ENCODE measurements at regions not wholly inside any gene's neighbourhood (a gene's known extent, or its start where the extent isn't known, plus 50 kb on each side); places are given as distances from the start of the nearest gene placed in this dataset.

DNA sequence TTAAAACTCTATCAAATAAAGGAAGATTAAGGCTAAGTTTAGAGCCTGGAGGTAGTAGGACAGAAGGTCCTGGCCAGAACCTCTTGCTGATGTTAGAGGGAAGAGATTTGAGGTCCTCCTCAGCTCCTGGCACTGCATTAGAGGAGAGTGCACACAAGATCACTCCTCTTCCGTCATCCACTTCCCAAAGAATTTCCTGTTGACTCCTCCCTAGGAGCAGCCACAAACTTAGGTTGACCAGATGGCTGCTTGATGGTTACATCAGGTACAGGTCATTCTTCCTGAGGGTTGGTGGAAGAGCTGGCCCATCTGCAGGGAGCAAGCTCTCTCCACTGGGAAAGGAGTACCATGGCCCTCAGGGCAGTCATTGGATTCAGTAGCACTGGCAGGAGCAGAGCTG lies 93.9 kb upstream of the IL33 start:
- Histone ChIP-seq H3K9me3 (ENCODE audit: control insufficient read depth, insufficient read depth, low read depth, low read length) (no peaks in the 10 kb centered on the region), H3K36me3 (ENCODE audit: control insufficient read depth in 2 of 2, insufficient read depth in 1 of 2, low read length in 2 of 2) (no peaks in the 10 kb centered on the region), H3K27ac (ENCODE audit: extremely low read depth, low read depth, low read length) (no peak overlapping the region), H3K4me3 (ENCODE audit: low read depth, low read length) (no peak overlapping the region), H3K4me1 (ENCODE audit: control insufficient read depth, insufficient read depth, low read length) (no peaks in the 10 kb centered on the region)
- CTCF ChIA-PET = interaction anchor here (1.3 kb wide), 1 partner anchor 67 kb away, joined by 3 read pairs; no protein-coding TSS in a partner anchor
- TF ChIP-seq BCL11B (tag by site-specific recombination; IDR thresholded peaks at IDR 0.05; ENCODE audit: low read depth) = no peak
- TF ChIP-seq WT1 (tag by site-specific recombination; IDR thresholded peaks at IDR 0.05) = no peak
- no peak for TF ChIP-seq ZNF23 (tag by site-specific recombination; IDR thresholded peaks at IDR 0.05; ENCODE audit: borderline replicate concordance)
- no peak for TF ChIP-seq ZNF335 (tag by site-specific recombination; conservative IDR thresholded peaks at IDR 0.05)
- no peak for TF ChIP-seq KLF16 (tag by site-specific recombination; IDR thresholded peaks at IDR 0.05)
- no peak for TF ChIP-seq ZNF155 (tag by site-specific recombination; IDR thresholded peaks at IDR 0.05)
- no peak for TF ChIP-seq ZFP37 (tag by site-specific recombination; IDR thresholded peaks at IDR 0.05)
- TF ChIP-seq, protein P1, sequence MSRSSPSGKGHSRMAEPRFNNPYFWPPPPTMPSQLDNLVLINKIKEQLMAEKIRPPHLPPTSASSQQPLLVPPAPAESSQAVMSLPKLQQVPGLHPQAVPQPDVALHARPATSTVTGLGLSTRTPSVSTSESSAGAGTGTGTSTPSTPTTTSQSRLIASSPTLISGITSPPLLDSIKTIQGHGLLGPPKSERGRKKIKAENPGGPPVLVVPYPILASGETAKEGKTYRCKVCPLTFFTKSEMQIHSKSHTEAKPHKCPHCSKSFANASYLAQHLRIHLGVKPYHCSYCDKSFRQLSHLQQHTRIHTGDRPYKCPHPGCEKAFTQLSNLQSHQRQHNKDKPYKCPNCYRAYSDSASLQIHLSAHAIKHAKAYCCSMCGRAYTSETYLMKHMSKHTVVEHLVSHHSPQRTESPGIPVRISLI (tag by site-specific recombination; IDR thresholded peaks at IDR 0.05) = no peak
- TF ChIP-seq, protein P2, sequence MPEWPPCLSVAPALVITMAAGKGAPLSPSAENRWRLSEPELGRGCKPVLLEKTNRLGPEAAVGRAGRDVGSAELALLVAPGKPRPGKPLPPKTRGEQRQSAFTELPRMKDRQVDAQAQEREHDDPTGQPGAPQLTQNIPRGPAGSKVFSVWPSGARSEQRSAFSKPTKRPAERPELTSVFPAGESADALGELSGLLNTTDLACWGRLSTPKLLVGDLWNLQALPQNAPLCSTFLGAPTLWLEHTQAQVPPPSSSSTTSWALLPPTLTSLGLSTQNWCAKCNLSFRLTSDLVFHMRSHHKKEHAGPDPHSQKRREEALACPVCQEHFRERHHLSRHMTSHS (tag by site-specific recombination; IDR thresholded peaks at IDR 0.05) = no peak
- no peak for TF ChIP-seq ZNF202 (tag by site-specific recombination; IDR thresholded peaks at IDR 0.05; ENCODE audit: borderline replicate concordance)
- TF ChIP-seq, protein P3, sequence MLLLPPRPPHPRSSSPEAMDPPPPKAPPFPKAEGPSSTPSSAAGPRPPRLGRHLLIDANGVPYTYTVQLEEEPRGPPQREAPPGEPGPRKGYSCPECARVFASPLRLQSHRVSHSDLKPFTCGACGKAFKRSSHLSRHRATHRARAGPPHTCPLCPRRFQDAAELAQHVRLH (tag by site-specific recombination; IDR thresholded peaks at IDR 0.05) = no peak
- no peak for TF ChIP-seq HOXC10 (CRISPR knock-in tag; IDR thresholded peaks at IDR 0.05)
- TF ChIP-seq ZNF768 (tag by site-specific recombination; IDR thresholded peaks at IDR 0.05) = no peak
- no peak for TF ChIP-seq ZNF174 (tag by site-specific recombination; IDR thresholded peaks at IDR 0.05)
- TF ChIP-seq ZNF138 (tag by site-specific recombination; IDR thresholded peaks at IDR 0.05; ENCODE audit: borderline replicate concordance) = no peak
- POLR2A ChIA-PET = no interaction called here

DNA sequence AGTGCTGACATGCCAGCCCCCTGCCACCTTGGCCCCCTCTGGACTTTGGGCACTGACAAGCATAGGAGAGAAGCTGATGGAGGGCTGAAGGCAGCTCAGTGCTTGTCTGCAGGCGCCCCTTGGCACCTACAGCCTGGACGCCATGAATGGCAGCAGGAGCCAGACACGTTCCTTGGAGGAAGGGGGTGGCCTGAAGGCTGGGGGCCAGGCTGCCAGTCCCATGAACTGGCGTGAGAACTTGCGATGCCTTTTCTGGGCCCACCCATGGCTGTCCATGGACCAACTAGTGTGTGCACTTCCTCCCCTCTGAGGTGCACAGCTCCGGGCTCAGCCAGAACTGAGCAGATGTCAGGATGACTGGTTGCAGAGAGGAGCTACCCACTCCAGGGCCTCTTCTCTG lies 99.0 kb upstream of the RANBP6 start:
- TF ChIP-seq ZNF791 (tag by site-specific recombination; IDR thresholded peaks at IDR 0.05) (no peak), ZNF404 (tag by site-specific recombination; IDR thresholded peaks at IDR 0.05) (no peak), ZNF266 (tag by site-specific recombination; IDR thresholded peaks at IDR 0.05; ENCODE audit: low read depth) (no peak), ZNF311 (tag by site-specific recombination; IDR thresholded peaks at IDR 0.05; ENCODE audit: borderline replicate concordance) (no peak), ZBTB20 (tag by site-specific recombination; IDR thresholded peaks at IDR 0.05) (no peak), ZNF548 (tag by site-specific recombination; IDR thresholded peaks at IDR 0.05) (no peak), ZNF707 (tag by site-specific recombination; IDR thresholded peaks at IDR 0.05) (no peak), ZNF785 (tag by site-specific recombination; IDR thresholded peaks at IDR 0.05) (no peak), ZNF501 (tag by site-specific recombination; IDR thresholded peaks at IDR 0.05) (no peak)
- TF ChIP-seq, protein P4, sequence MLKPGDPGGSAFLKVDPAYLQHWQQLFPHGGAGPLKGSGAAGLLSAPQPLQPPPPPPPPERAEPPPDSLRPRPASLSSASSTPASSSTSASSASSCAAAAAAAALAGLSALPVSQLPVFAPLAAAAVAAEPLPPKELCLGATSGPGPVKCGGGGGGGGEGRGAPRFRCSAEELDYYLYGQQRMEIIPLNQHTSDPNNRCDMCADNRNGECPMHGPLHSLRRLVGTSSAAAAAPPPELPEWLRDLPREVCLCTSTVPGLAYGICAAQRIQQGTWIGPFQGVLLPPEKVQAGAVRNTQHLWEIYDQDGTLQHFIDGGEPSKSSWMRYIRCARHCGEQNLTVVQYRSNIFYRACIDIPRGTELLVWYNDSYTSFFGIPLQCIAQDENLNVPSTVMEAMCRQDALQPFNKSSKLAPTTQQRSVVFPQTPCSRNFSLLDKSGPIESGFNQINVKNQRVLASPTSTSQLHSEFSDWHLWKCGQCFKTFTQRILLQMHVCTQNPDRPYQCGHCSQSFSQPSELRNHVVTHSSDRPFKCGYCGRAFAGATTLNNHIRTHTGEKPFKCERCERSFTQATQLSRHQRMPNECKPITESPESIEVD (tag by site-specific recombination; IDR thresholded peaks at IDR 0.05) = no peak
- TF ChIP-seq, protein P5, sequence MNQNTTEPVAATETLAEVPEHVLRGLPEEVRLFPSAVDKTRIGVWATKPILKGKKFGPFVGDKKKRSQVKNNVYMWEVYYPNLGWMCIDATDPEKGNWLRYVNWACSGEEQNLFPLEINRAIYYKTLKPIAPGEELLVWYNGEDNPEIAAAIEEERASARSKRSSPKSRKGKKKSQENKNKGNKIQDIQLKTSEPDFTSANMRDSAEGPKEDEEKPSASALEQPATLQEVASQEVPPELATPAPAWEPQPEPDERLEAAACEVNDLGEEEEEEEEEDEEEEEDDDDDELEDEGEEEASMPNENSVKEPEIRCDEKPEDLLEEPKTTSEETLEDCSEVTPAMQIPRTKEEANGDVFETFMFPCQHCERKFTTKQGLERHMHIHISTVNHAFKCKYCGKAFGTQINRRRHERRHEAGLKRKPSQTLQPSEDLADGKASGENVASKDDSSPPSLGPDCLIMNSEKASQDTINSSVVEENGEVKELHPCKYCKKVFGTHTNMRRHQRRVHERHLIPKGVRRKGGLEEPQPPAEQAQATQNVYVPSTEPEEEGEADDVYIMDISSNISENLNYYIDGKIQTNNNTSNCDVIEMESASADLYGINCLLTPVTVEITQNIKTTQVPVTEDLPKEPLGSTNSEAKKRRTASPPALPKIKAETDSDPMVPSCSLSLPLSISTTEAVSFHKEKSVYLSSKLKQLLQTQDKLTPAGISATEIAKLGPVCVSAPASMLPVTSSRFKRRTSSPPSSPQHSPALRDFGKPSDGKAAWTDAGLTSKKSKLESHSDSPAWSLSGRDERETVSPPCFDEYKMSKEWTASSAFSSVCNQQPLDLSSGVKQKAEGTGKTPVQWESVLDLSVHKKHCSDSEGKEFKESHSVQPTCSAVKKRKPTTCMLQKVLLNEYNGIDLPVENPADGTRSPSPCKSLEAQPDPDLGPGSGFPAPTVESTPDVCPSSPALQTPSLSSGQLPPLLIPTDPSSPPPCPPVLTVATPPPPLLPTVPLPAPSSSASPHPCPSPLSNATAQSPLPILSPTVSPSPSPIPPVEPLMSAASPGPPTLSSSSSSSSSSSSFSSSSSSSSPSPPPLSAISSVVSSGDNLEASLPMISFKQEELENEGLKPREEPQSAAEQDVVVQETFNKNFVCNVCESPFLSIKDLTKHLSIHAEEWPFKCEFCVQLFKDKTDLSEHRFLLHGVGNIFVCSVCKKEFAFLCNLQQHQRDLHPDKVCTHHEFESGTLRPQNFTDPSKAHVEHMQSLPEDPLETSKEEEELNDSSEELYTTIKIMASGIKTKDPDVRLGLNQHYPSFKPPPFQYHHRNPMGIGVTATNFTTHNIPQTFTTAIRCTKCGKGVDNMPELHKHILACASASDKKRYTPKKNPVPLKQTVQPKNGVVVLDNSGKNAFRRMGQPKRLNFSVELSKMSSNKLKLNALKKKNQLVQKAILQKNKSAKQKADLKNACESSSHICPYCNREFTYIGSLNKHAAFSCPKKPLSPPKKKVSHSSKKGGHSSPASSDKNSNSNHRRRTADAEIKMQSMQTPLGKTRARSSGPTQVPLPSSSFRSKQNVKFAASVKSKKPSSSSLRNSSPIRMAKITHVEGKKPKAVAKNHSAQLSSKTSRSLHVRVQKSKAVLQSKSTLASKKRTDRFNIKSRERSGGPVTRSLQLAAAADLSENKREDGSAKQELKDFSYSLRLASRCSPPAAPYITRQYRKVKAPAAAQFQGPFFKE (tag by site-specific recombination; IDR thresholded peaks at IDR 0.05; ENCODE audit: borderline replicate concordance) = no peak
- Histone ChIP-seq H3K4me1 (ENCODE audit: control insufficient read depth, insufficient read depth, low read length) (no peaks in the 10 kb centered on the region), H3K4me3 (ENCODE audit: low read depth, low read length) (no peak overlapping the region), H3K36me3 (ENCODE audit: control insufficient read depth in 2 of 2, insufficient read depth in 1 of 2, low read length in 2 of 2) (no peaks in the 10 kb centered on the region), H3K27ac (ENCODE audit: extremely low read depth, low read depth, low read length) (no peak overlapping the region), H3K9me3 (ENCODE audit: control insufficient read depth, insufficient read depth, low read depth, low read length) (no peaks in the 10 kb centered on the region)
- POLR2A ChIA-PET = no interaction called here
- CTCF ChIA-PET = interaction anchor here (0.6 kb wide), 1 partner anchor 116 kb away, joined by 3 read pairs; no protein-coding TSS in a partner anchor
